ENCODE measurements at regions not wholly inside any gene's neighbourhood (a gene's known extent, or its start where the extent isn't known, plus 50 kb on each side); places are given as distances from the start of the nearest gene placed in this dataset.

GRCh38 chr7:12779947-12780346, 92.5 kb downstream of the ARL4A start:
- Histone ChIP-seq H3K9me3 (replicated peaks; ENCODE audit: control insufficient read depth, low read depth, low read length) (no peaks in the 10 kb centered on the region), H3K36me3 (ENCODE audit: control insufficient read depth, insufficient read depth, low read length) (no peaks in the 10 kb centered on the region), H3K4me3 (ENCODE audit: low read length) (no peak overlapping the region), H3K27ac (ENCODE audit: low read length) (no peak overlapping the region), H3K4me1 (ENCODE audit: control insufficient read depth, insufficient read depth, low read length) (no peaks in the 10 kb centered on the region), H3K27me3 (ENCODE audit: control insufficient read depth, insufficient read depth, low read length) (no peaks in the 10 kb centered on the region)
- DNase-seq: no peak
- no CpG with 5 or more reads among the region's 3 CpGs for WGBS (ENCODE audit: insufficient coverage)

GRCh38 chr7:12783421-12784095, 96.1 kb downstream of the ARL4A start:
- Histone ChIP-seq H3K4me3 (ENCODE audit: low read length) (no peak overlapping the region), H3K36me3 (ENCODE audit: control insufficient read depth, insufficient read depth, low read length) (no peaks in the 10 kb centered on the region), H3K9me3 (replicated peaks; ENCODE audit: control insufficient read depth, low read depth, low read length) (no peaks in the 10 kb centered on the region), H3K4me1 (ENCODE audit: control insufficient read depth, insufficient read depth, low read length) (no peaks in the 10 kb centered on the region), H3K27me3 (ENCODE audit: control insufficient read depth, insufficient read depth, low read length) (no peaks in the 10 kb centered on the region), H3K27ac (ENCODE audit: low read length) (no peak overlapping the region)
- 0% methylated on average over 1 of the region's 1 CpG for WGBS (ENCODE audit: insufficient coverage)
- peak; percentile 42 for DNase-seq

DNA sequence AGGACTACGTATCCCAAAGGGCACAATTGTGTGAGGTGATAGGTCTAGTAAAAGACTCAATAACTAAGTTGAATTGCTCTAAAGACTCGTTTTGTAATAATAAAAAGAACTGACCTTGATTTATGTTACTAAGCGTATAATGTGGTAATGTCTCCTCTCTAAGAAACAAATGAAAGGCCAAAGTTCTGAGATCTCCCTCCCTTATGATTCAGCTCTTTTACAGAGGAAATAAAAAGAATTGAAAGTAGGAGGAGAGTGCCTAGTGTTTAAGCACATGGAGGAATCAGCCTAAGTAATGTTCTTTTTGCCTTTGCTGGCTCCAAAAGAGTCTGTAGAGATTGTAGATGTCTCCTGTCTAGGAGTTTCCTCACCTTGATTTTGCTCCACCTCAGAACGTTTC, 98.0 kb downstream of the ARL4A start:
- H3K27me3 ChIP-seq (ENCODE audit: control insufficient read depth, insufficient read depth, low read length): no peaks in the 10 kb centered on the region
- no peak for DNase-seq
- WGBS (ENCODE audit: insufficient coverage): 80% methylated on average over 1 of the region's 4 CpGs
- H3K27ac ChIP-seq (ENCODE audit: low read length): no peak overlapping the region
- H3K36me3 ChIP-seq (ENCODE audit: control insufficient read depth, insufficient read depth, low read length): no peaks in the 10 kb centered on the region
- no peaks in the 10 kb centered on the region for H3K9me3 ChIP-seq (replicated peaks; ENCODE audit: control insufficient read depth, low read depth, low read length)
- no peaks in the 10 kb centered on the region for H3K4me1 ChIP-seq (ENCODE audit: control insufficient read depth, insufficient read depth, low read length)
- H3K4me3 ChIP-seq (ENCODE audit: low read length): no peak overlapping the region

DNA sequence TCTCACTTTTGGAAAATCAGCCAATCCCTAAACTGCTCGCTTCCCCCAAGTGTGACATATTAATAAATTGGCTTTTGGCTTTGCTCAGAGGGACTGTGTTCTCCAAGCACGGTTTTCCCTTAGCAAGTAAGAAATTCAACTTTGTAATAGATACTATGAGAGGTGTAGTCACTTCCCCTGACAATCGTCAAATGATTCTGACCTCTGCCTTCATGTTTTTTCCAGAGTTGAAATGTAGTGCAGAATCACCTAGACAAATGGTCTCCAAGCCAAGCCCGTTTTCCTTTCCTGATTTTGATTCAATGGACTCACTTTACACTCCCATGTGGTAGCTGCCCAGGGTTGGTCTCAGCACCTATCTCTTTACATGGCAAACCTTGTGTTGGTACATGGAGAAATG, 99.1 kb downstream of the ARL4A start:
- no peak for DNase-seq
- no peaks in the 10 kb centered on the region for H3K4me1 ChIP-seq (ENCODE audit: control insufficient read depth, insufficient read depth, low read length)
- H3K27ac ChIP-seq (ENCODE audit: low read length): no peak overlapping the region
- no peaks in the 10 kb centered on the region for H3K27me3 ChIP-seq (ENCODE audit: control insufficient read depth, insufficient read depth, low read length)
- WGBS (ENCODE audit: insufficient coverage): no CpG with 5 or more reads among the region's 4 CpGs
- no peaks in the 10 kb centered on the region for H3K36me3 ChIP-seq (ENCODE audit: control insufficient read depth, insufficient read depth, low read length)
- no peaks in the 10 kb centered on the region for H3K9me3 ChIP-seq (replicated peaks; ENCODE audit: control insufficient read depth, low read depth, low read length)
- no peak overlapping the region for H3K4me3 ChIP-seq (ENCODE audit: low read length)

DNA sequence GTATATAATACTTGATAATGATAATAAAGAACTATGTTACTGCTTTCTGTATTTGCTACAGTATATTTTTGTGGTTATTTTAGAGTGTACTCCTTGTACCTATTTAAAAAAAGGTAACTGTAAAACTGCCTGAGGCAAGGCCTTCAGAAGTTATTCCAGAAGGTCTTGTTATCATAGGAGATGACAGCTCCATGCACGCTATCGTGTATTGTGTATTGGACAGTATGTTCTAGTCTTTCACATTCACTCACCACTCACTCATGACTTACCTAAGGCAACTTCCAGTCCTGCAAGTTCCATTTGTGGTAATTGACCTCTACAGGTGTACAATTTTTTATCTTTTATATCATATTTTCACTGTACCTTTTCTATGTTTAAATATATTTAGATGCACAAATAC, 100.7 kb downstream of the ARL4A start:
- Histone ChIP-seq H3K27ac (ENCODE audit: low read length) (no peak overlapping the region), H3K27me3 (ENCODE audit: control insufficient read depth, insufficient read depth, low read length) (no peaks in the 10 kb centered on the region), H3K36me3 (ENCODE audit: control insufficient read depth, insufficient read depth, low read length) (no peaks in the 10 kb centered on the region), H3K4me3 (ENCODE audit: low read length) (no peak overlapping the region), H3K4me1 (ENCODE audit: control insufficient read depth, insufficient read depth, low read length) (no peaks in the 10 kb centered on the region), H3K9me3 (replicated peaks; ENCODE audit: control insufficient read depth, low read depth, low read length) (no peaks in the 10 kb centered on the region)
- DNase-seq: no peak
- no CpG with 5 or more reads among the region's 2 CpGs for WGBS (ENCODE audit: insufficient coverage)

- Histone ChIP-seq H3K4me3 (ENCODE audit: low read length) (no peak overlapping the region), H3K9me3 (replicated peaks; ENCODE audit: control insufficient read depth, low read depth, low read length) (no peaks in the 10 kb centered on the region), H3K36me3 (ENCODE audit: control insufficient read depth, insufficient read depth, low read length) (no peaks in the 10 kb centered on the region), H3K27me3 (ENCODE audit: control insufficient read depth, insufficient read depth, low read length) (no peaks in the 10 kb centered on the region), H3K4me1 (ENCODE audit: control insufficient read depth, insufficient read depth, low read length) (no peaks in the 10 kb centered on the region), H3K27ac (ENCODE audit: low read length) (no peak overlapping the region)
- DNase-seq: no peak
- no CpG with 5 or more reads among the region's 4 CpGs for whole genome bisulfite sequencing (ENCODE audit: insufficient coverage)
These were observed 101.2 kb downstream of the ARL4A start for GRCh38 chr7:12788591-12788990.

GRCh38 chr7:12794722-12795302, 107.4 kb downstream of the ARL4A start:
- no peaks in the 10 kb centered on the region for H3K9me3 ChIP-seq (replicated peaks; ENCODE audit: control insufficient read depth, low read depth, low read length)
- no peaks in the 10 kb centered on the region for H3K4me1 ChIP-seq (ENCODE audit: control insufficient read depth, insufficient read depth, low read length)
- H3K27ac ChIP-seq (ENCODE audit: low read length): no peak overlapping the region
- no peaks in the 10 kb centered on the region for H3K27me3 ChIP-seq (ENCODE audit: control insufficient read depth, insufficient read depth, low read length)
- WGBS (ENCODE audit: insufficient coverage): no CpG with 5 or more reads among the region's 3 CpGs
- H3K36me3 ChIP-seq (ENCODE audit: control insufficient read depth, insufficient read depth, low read length): no peaks in the 10 kb centered on the region
- no peak overlapping the region for H3K4me3 ChIP-seq (ENCODE audit: low read length)
- no peak for DNase-seq

DNA sequence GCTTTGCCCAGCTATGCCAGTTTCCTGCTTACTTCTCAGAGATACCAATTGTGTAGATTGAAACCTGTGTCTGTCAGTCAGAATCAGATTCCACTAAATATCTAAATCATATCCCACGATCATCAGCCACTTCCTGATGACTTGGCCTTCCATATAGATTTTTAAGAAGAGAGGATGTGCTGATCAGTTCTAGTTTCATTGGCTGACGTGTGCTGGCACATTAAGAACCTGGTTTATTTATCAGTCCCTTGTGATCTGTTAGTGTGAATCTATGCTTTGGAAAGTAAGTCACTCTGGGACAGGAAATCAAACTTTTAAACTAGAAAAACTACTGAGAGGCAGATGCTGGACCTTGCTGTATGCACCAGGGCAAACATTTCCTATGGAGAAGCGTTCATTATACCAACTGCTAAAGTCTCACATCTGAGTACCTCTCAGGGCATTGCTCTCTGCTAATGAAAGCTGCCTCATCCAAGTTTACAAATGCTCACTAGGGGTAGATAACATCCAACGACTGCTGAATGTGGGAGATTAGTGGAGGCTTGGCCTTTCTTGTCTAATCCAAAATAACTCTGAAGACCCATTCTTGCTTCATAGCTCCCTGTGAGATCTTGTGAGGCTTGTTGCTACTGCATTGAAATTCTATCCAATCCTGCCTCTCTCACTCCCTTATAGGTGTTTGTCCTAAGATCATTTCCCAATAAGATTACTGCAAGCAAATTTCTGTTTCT, 109.1 kb downstream of the ARL4A start:
- no peak overlapping the region for H3K27ac ChIP-seq (ENCODE audit: low read length)
- no peaks in the 10 kb centered on the region for H3K36me3 ChIP-seq (ENCODE audit: control insufficient read depth, insufficient read depth, low read length)
- H3K9me3 ChIP-seq (replicated peaks; ENCODE audit: control insufficient read depth, low read depth, low read length): no peaks in the 10 kb centered on the region
- no peak overlapping the region for H3K4me3 ChIP-seq (ENCODE audit: low read length)
- H3K4me1 ChIP-seq (ENCODE audit: control insufficient read depth, insufficient read depth, low read length): no peaks in the 10 kb centered on the region
- DNase-seq: no peak
- H3K27me3 ChIP-seq (ENCODE audit: control insufficient read depth, insufficient read depth, low read length): no peaks in the 10 kb centered on the region
- WGBS (ENCODE audit: insufficient coverage): no CpG with 5 or more reads among the region's 4 CpGs

GRCh38 chr7:12800486-12800885, 113.1 kb downstream of the ARL4A start:
- Histone ChIP-seq H3K4me3 (ENCODE audit: low read length) (no peak overlapping the region), H3K27me3 (ENCODE audit: control insufficient read depth, insufficient read depth, low read length) (no peaks in the 10 kb centered on the region), H3K4me1 (ENCODE audit: control insufficient read depth, insufficient read depth, low read length) (no peaks in the 10 kb centered on the region), H3K27ac (ENCODE audit: low read length) (no peak overlapping the region), H3K9me3 (replicated peaks; ENCODE audit: control insufficient read depth, low read depth, low read length) (no peaks in the 10 kb centered on the region), H3K36me3 (ENCODE audit: control insufficient read depth, insufficient read depth, low read length) (no peaks in the 10 kb centered on the region)
- DNase-seq: peak; percentile 23
- WGBS (ENCODE audit: insufficient coverage): 51% methylated on average over 3 of the region's 3 CpGs

DNA sequence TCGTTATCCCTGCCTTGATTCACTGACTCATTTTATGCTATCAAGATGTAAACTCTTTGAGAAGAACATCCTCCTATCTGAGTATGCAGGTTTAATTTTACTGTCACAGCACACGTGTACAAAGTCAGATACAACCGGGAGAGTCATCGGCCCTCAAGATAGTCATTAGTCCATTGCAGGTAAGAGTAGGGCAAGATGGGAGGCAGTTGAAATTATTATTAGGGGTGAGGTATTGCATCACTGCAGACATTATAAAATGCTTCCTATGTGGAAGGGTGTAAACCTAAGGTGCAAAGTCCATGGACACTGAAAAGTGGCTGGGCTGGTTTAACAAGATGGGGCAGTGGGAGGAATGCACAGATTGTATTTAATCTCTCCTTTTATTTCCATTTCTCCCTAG, 113.7 kb downstream of the ARL4A start:
- Histone ChIP-seq H3K9me3 (replicated peaks; ENCODE audit: control insufficient read depth, low read depth, low read length) (no peaks in the 10 kb centered on the region), H3K36me3 (ENCODE audit: control insufficient read depth, insufficient read depth, low read length) (no peaks in the 10 kb centered on the region), H3K27ac (ENCODE audit: low read length) (no peak overlapping the region), H3K27me3 (ENCODE audit: control insufficient read depth, insufficient read depth, low read length) (no peaks in the 10 kb centered on the region), H3K4me3 (ENCODE audit: low read length) (no peak overlapping the region), H3K4me1 (ENCODE audit: control insufficient read depth, insufficient read depth, low read length) (no peaks in the 10 kb centered on the region)
- DNase-seq: no peak
- no CpG with 5 or more reads among the region's 4 CpGs for WGBS (ENCODE audit: insufficient coverage)
